ENCODE measurements at regions not wholly inside any gene's neighbourhood (a gene's known extent, or its start where the extent isn't known, plus 50 kb on each side); places are given as distances from the start of the nearest gene placed in this dataset.

DNA sequence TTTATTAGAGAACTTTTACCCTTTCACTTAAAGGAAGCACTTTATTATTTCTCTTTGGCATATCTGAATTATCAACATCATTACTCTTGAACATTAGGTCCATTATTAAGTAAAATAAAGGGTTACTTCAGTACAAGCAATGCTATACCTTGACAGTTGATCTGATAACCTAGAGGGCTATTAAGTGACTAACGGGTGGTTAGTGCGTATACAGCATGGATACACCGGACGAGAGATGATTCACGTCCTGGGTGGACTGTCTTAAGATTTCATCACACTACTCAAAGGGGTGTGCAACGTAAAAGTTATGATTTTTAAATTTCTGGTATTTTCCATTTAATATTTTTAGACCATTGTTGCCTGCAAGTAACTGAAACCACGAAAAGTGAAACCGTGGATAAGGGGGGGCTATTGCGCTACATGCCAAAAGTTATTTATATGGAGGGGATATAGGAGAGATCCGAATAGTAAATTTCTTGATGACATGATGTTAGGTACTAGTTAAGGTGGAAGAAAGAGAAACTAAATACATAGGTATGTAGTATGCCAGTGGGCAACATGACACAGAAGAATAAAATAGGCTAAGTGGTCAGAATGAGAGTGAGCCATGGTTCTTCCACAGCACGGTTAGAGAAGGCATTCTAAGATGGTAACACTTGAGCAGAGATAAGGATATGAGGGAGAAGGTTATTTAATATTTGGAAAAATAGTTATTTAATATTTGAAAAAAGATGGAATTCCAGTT, 230.8 kb upstream of the ANKRD50 start:
- Histone ChIP-seq H4K20me1 (ENCODE audit: insufficient read depth, low read length) (no peaks in the 10 kb centered on the region), H3K4ac (ENCODE audit: low read depth, low read length) (no peak overlapping the region), H3K4me2 (ENCODE audit: low read depth, low read length) (no peak overlapping the region), H2BK15ac (ENCODE audit: low read depth, low read length) (no peak overlapping the region), H2BK120ac (ENCODE audit: low read depth, low read length) (no peak overlapping the region; the same call in 1 of the 2 replicates), H3K4me3 (ENCODE audit: insufficient read depth, low read depth, low read length) (no peak overlapping the region), H3K9me3 (ENCODE audit: control insufficient read depth, insufficient read depth, low read length) (no peaks in the 10 kb centered on the region), H2AK5ac (ENCODE audit: low read depth, low read length) (no peak overlapping the region), H3K79me1 (ENCODE audit: low read depth in 1 of 2, low read length in 2 of 2) (no peaks in the 10 kb centered on the region), H4K8ac (ENCODE audit: low read depth in 2 of 2, low read length in 2 of 2) (no peak overlapping the region), H4K91ac (ENCODE audit: insufficient read depth, low read depth, low read length) (no peak overlapping the region), H3K56ac (ENCODE audit: extremely low read depth, insufficient read depth, low read length) (no peak overlapping the region), H3K18ac (ENCODE audit: low read depth, low read length) (no peak overlapping the region), H4K5ac (ENCODE audit: low read depth, low read length) (no peak overlapping the region), H2BK5ac (ENCODE audit: low read depth, low read length, poor library complexity, severe bottlenecking) (no peak overlapping the region), H3K9me1 (ENCODE audit: insufficient read depth, low read length) (peaks cover 3% of the 10 kb centered on the region; the same call in 1 of the 2 replicates), H2BK20ac (ENCODE audit: low read depth, low read length) (no peak overlapping the region), H3K36me3 (ENCODE audit: control insufficient read depth, insufficient read depth, low read length) (no peaks in the 10 kb centered on the region), H2AK9ac (replicated peaks; ENCODE audit: low read depth, low read length, poor library complexity) (no peak overlapping the region), H2AFZ (replicated peaks; ENCODE audit: low read length, poor library complexity) (no peak overlapping the region), H3K23ac (ENCODE audit: low read depth, low read length) (no peak overlapping the region), H3K14ac (replicated peaks; ENCODE audit: low read depth, low read length) (no peak overlapping the region), H3K27me3 (ENCODE audit: control insufficient read depth, insufficient read depth, low read length) (no peaks in the 10 kb centered on the region), H3K4me1 (ENCODE audit: control insufficient read depth, insufficient read depth, low read length) (peaks cover 4% of the 10 kb centered on the region), H3K27ac (ENCODE audit: insufficient read depth, low read length) (no peak overlapping the region), H3K9ac (ENCODE audit: low read depth, low read length) (no peak overlapping the region)
- no peak for ATAC-seq (ENCODE audit: low read depth)
- no peak for DNase-seq
- no TSS peak for BruUV-seq (replicated peaks)
- ChIA-PET POLR2A (ENCODE audit: unreplicated experiment) (no interaction called here), CTCF (no interaction called here)
- intact Hi-C loops (cut with micrococcal nuclease), result loop anchor here (5.0 kb wide), 1 partner anchor 231 kb away; the partner anchor contains the start of gene ANKRD50
- TF ChIP-seq CHD1 (IDR thresholded peaks at IDR 0.05; ENCODE audit: low read depth, low read length), result no peak
- TF ChIP-seq, protein P1, sequence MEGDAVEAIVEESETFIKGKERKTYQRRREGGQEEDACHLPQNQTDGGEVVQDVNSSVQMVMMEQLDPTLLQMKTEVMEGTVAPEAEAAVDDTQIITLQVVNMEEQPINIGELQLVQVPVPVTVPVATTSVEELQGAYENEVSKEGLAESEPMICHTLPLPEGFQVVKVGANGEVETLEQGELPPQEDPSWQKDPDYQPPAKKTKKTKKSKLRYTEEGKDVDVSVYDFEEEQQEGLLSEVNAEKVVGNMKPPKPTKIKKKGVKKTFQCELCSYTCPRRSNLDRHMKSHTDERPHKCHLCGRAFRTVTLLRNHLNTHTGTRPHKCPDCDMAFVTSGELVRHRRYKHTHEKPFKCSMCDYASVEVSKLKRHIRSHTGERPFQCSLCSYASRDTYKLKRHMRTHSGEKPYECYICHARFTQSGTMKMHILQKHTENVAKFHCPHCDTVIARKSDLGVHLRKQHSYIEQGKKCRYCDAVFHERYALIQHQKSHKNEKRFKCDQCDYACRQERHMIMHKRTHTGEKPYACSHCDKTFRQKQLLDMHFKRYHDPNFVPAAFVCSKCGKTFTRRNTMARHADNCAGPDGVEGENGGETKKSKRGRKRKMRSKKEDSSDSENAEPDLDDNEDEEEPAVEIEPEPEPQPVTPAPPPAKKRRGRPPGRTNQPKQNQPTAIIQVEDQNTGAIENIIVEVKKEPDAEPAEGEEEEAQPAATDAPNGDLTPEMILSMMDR (conservative IDR thresholded peaks at IDR 0.05; ENCODE audit: low read depth, low read length), result no peak
- in situ Hi-C loops (cut with MboI; ENCODE audit: low sequenced_read_pairs), result no loop called here
- dilution Hi-C loops (cut with HindIII; ENCODE audit: low sequenced_read_pairs, unreplicated experiment), result no loop called here
- WGBS, 2 experiments (ENCODE audit: extremely low coverage in 2 of 2, insufficient read length in 1 of 2), result 89% methylated on average over 3 of the region's 11 CpGs; no CpG with 5 or more reads in 1 of the 2 experiments

All from IMR-90 (cell line).